ENCODE measurements at regions not wholly inside any gene's neighbourhood (a gene's known extent, or its start where the extent isn't known, plus 50 kb on each side); places are given as distances from the start of the nearest gene placed in this dataset.

- H3K4me1 ChIP-seq = no peaks in the 10 kb centered on the region
Measured at GRCh38 chr1:95730986-95731385, 497.0 kb downstream of the RWDD3 start.

GRCh38 chr1:95731466-95731865 lies 497.5 kb downstream of the RWDD3 start:
- H3K27ac ChIP-seq = no peak overlapping the region
- TF ChIP-seq POLR2AphosphoS5 (IDR thresholded peaks at IDR 0.05) (no peak), EP300 (IDR thresholded peaks at IDR 0.05) (no peak), CTCF (IDR thresholded peaks at IDR 0.05) (no peak), POLR2A (IDR thresholded peaks at IDR 0.05) (no peak)
- no peaks in the 10 kb centered on the region for H3K27me3 ChIP-seq
- intact Hi-C loops (cut with DNase I) = no loop called here
- H3K4me3 ChIP-seq = no peak overlapping the region
- H3K9me3 ChIP-seq = peaks cover 0 to 2% (median 0%) of the 10 kb centered on the region in 4 donors
- DNase-seq = no peak
- no peaks in the 10 kb centered on the region for H3K4me1 ChIP-seq
- no peaks in the 10 kb centered on the region for H3K36me3 ChIP-seq

More at GRCh38 chr1:95730986-95731385, 497.0 kb downstream of the RWDD3 start:
- Histone ChIP-seq H3K27me3 (no peaks in the 10 kb centered on the region), H3K4me3 (no peak overlapping the region), H3K36me3 (no peaks in the 10 kb centered on the region), H3K9me3 (peaks cover 0 to 2% (median 0%) of the 10 kb centered on the region in 4 donors), H3K27ac (no peak overlapping the region)
- intact Hi-C loops (cut with DNase I) = no loop called here
- TF ChIP-seq POLR2A (IDR thresholded peaks at IDR 0.05) (no peak), CTCF (IDR thresholded peaks at IDR 0.05) (no peak), EP300 (IDR thresholded peaks at IDR 0.05) (no peak), POLR2AphosphoS5 (IDR thresholded peaks at IDR 0.05) (no peak)
- 47 to 75% methylated on average over 3 of the region's 3 CpGs for WGBS, 2 donors
- DNase-seq = no peak

GRCh38 chr1:95733031-95733430 lies 499.0 kb downstream of the RWDD3 start:
- Histone ChIP-seq H3K4me1 (no peaks in the 10 kb centered on the region), H3K27me3 (no peaks in the 10 kb centered on the region), H3K36me3 (no peaks in the 10 kb centered on the region), H3K4me3 (no peak overlapping the region), H3K9me3 (peaks cover 0 to 2% (median 0%) of the 10 kb centered on the region in 4 donors), H3K27ac (no peak overlapping the region)
- TF ChIP-seq EP300 (IDR thresholded peaks at IDR 0.05) (no peak), POLR2AphosphoS5 (IDR thresholded peaks at IDR 0.05) (no peak), CTCF (IDR thresholded peaks at IDR 0.05) (no peak), POLR2A (IDR thresholded peaks at IDR 0.05) (no peak)
- WGBS, 2 donors = 63 to 74% methylated on average over 1 of the region's 1 CpG
- no peak for DNase-seq
- intact Hi-C loops (cut with DNase I) = no loop called here

- Histone ChIP-seq H3K27ac (no peak overlapping the region), H3K27me3 (no peaks in the 10 kb centered on the region), H3K9me3 (peaks cover 0 to 2% (median 0%) of the 10 kb centered on the region in 4 donors), H3K4me3 (no peak overlapping the region), H3K36me3 (no peaks in the 10 kb centered on the region), H3K4me1 (no peaks in the 10 kb centered on the region)
- no peak for DNase-seq
- WGBS, 2 donors = 90 to 92% methylated on average over 6 of the region's 6 CpGs
- TF ChIP-seq EP300 (IDR thresholded peaks at IDR 0.05) (no peak), CTCF (IDR thresholded peaks at IDR 0.05) (no peak), POLR2AphosphoS5 (IDR thresholded peaks at IDR 0.05) (no peak), POLR2A (IDR thresholded peaks at IDR 0.05) (no peak)
- intact Hi-C loops (cut with DNase I) = no loop called here
Measured at GRCh38 chr1:95733671-95734070, 499.7 kb downstream of the RWDD3 start.

GRCh38 chr1:95734560-95734959 lies 500.6 kb downstream of the RWDD3 start:
- intact Hi-C loops (cut with DNase I) = no loop called here
- no peaks in the 10 kb centered on the region for H3K27me3 ChIP-seq
- DNase-seq = no peak
- no peaks in the 10 kb centered on the region for H3K36me3 ChIP-seq
- H3K27ac ChIP-seq = no peak overlapping the region
- 78 to 87% methylated on average over 2 of the region's 2 CpGs for WGBS, 2 donors
- H3K9me3 ChIP-seq = peaks cover 0 to 2% (median 0%) of the 10 kb centered on the region in 4 donors
- no peak for TF ChIP-seq POLR2AphosphoS5 (IDR thresholded peaks at IDR 0.05)
- no peak for TF ChIP-seq CTCF (IDR thresholded peaks at IDR 0.05)
- no peak for TF ChIP-seq EP300 (IDR thresholded peaks at IDR 0.05)
- no peak for TF ChIP-seq POLR2A (IDR thresholded peaks at IDR 0.05)
- H3K4me1 ChIP-seq = no peaks in the 10 kb centered on the region
- H3K4me3 ChIP-seq = no peak overlapping the region

Measured in sigmoid colon (tissue), 6 donors.